Hematopoietic multipotent progenitor cell (in vitro differentiated cells): ENCODE measurements at regions not wholly inside any gene's neighbourhood (a gene's known extent, or its start where the extent isn't known, plus 50 kb on each side); places are given as distances from the start of the nearest gene placed in this dataset.
"Not testable (repeated sequence)": the region's sequence is repeated elsewhere in the genome, so short reads cannot be mapped to it uniquely, and the experiment has no call there.

Experiments used
- DNase-seq, 3 donors: peaks; one replicate each; pipeline ENCODE4 v3.0.0-alpha.2; 2011 to 2015; ENCODE audit warnings: low read depth in 2 of 3, low spot score in 2 of 3

GRCh38 chrX:38937926-38938325 is 136.7 kb downstream of the MID1IP1 start:
- no peak for DNase-seq

GRCh38 chrX:38939067-38939466 is 137.8 kb downstream of the MID1IP1 start:
- DNase-seq, result no peak

- DNase-seq, result no peak
These were observed 139.3 kb downstream of the MID1IP1 start for GRCh38 chrX:38940547-38940946.

- DNase-seq, result no peak
These were observed 140.4 kb downstream of the MID1IP1 start for GRCh38 chrX:38941675-38942074.

GRCh38 chrX:38943120-38943519 is 141.9 kb downstream of the MID1IP1 start:
- DNase-seq, result no peak

- DNase-seq, result no peak
These were observed 146.8 kb downstream of the MID1IP1 start for GRCh38 chrX:38948046-38948445.

GRCh38 chrX:38954520-38954919 is 153.3 kb downstream of the MID1IP1 start:
- DNase-seq, result no peak

- no peak for DNase-seq
These were observed 158.5 kb downstream of the MID1IP1 start for GRCh38 chrX:38959736-38960135.

GRCh38 chrX:38960137-38960536 is 158.9 kb downstream of the MID1IP1 start:
- DNase-seq, result no peak

GRCh38 chrX:38961936-38962335 is 160.7 kb downstream of the MID1IP1 start:
- no peak for DNase-seq

- DNase-seq, result not testable (repeated sequence)
These were observed 162.0 kb downstream of the MID1IP1 start for GRCh38 chrX:38963244-38963643.

GRCh38 chrX:38965888-38966287 is 164.6 kb downstream of the MID1IP1 start:
- no peak for DNase-seq

GRCh38 chrX:38968344-38969216 is 167.3 kb downstream of the MID1IP1 start:
- DNase-seq, result no peak

GRCh38 chrX:38970074-38970473 is 168.8 kb downstream of the MID1IP1 start:
- no peak for DNase-seq

- DNase-seq, result no peak
These were observed 169.6 kb downstream of the MID1IP1 start for GRCh38 chrX:38970845-38971244.

GRCh38 chrX:38973322-38973721 is 172.1 kb downstream of the MID1IP1 start:
- no peak for DNase-seq

- DNase-seq, result no peak
These were observed 173.3 kb downstream of the MID1IP1 start for GRCh38 chrX:38974542-38974941.

- no peak for DNase-seq
These were observed 174.2 kb downstream of the MID1IP1 start for GRCh38 chrX:38975368-38975942.

- DNase-seq, result no peak
These were observed 181.1 kb downstream of the MID1IP1 start for GRCh38 chrX:38982370-38982769.

- DNase-seq, result no peak
These were observed 181.6 kb downstream of the MID1IP1 start for GRCh38 chrX:38982843-38983242.

- DNase-seq, result peak in 2 of 3 donors; percentile 8 to 47
These were observed 184.1 kb downstream of the MID1IP1 start for GRCh38 chrX:38985375-38985774.

- DNase-seq, result no peak
These were observed 184.7 kb downstream of the MID1IP1 start for GRCh38 chrX:38985945-38986344.
